ENCODE measurements at regions not wholly inside any gene's neighbourhood (a gene's known extent, or its start where the extent isn't known, plus 50 kb on each side); places are given as distances from the start of the nearest gene placed in this dataset.

- TF ChIP-seq GATA1 (IDR thresholded peaks at IDR 0.05; ENCODE audit: low read depth, low read length) (no peak), POLR2A (IDR thresholded peaks at IDR 0.05; ENCODE audit: low read length) (no peak)
Observed at GRCh38 chr1:235015291-235015985, 113.2 kb downstream of the TOMM20 start.
